GM12873 (cell line): ENCODE measurements at regions not wholly inside any gene's neighbourhood (a gene's known extent, or its start where the extent isn't known, plus 50 kb on each side); places are given as distances from the start of the nearest gene placed in this dataset.

Source experiments
- CTCF ChIP-seq: IDR thresholded peaks from 2 replicates; pipeline ENCODE4 v1.5.1; 2012; ENCODE audit warnings: low read depth, mild to moderate bottlenecking, moderate library complexity, low read length, control low read depth; ENCODE audit not compliant: insufficient read depth; ENCODE audit errors: missing control alignments

GRCh38 chr2:57696016-57696415, 350.6 kb upstream of the VRK2 start:
- no peak for TF ChIP-seq CTCF

GRCh38 chr2:57698392-57698791, 348.2 kb upstream of the VRK2 start:
- no peak for TF ChIP-seq CTCF

- TF ChIP-seq CTCF = no peak
Observed at GRCh38 chr2:57698935-57699449, 347.6 kb upstream of the VRK2 start.

GRCh38 chr2:57701391-57701791, 345.2 kb upstream of the VRK2 start:
- TF ChIP-seq CTCF = no peak

GRCh38 chr2:57703407-57703806, 343.2 kb upstream of the VRK2 start:
- TF ChIP-seq CTCF = no peak

- no peak for TF ChIP-seq CTCF
Observed at GRCh38 chr2:57711991-57712390, 334.6 kb upstream of the VRK2 start.

- TF ChIP-seq CTCF = peak; percentile 94
Observed at GRCh38 chr2:57720728-57721627, 325.6 kb upstream of the VRK2 start.
